GM12891 (cell line): ENCODE measurements at regions not wholly inside any gene's neighbourhood (a gene's known extent, or its start where the extent isn't known, plus 50 kb on each side); places are given as distances from the start of the nearest gene placed in this dataset.

Experiments
- POLR2A ChIP-seq: IDR thresholded peaks from 2 replicates; pipeline ENCODE4 v1.6.1; 2011; ENCODE audit warnings: low read depth, low read length, control low read depth
- POLR2AphosphoS5 ChIP-seq: IDR thresholded peaks from 2 replicates; pipeline ENCODE4 v1.6.1; 2011; ENCODE audit warnings: low read depth, low read length, control low read depth

DNA sequence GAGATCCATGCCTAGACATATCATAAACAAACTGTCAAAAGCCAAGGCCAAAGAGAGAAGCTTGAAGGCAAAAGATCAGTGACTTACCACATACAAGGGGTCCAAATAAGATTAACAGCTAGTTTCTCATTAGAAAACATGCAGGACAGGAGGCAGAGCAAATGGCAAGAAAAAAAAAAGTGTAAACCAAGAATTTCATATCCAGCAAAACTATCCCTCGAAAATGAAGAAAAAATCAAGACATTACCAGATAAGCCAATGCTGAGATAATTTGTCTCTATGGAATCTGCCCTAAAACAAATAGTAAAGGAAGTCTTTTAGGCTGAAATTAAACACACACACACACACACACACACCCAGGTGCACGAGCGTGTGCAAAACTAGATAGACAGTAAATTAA is 99.6 kb upstream of the NSMCE3 start:
- TF ChIP-seq POLR2AphosphoS5 (no peak), POLR2A (no peak)
